Lower lobe of right lung (tissue), 2 donors: ENCODE measurements at regions not wholly inside any gene's neighbourhood (a gene's known extent, or its start where the extent isn't known, plus 50 kb on each side); places are given as distances from the start of the nearest gene placed in this dataset.

Experiments
- ATAC-seq, 2 donors: fragments of 200-7000 bp; cut with Tn5 transposase; one replicate each; pipeline ENCODE4 v1.9.1; 2020 to 2022; ENCODE audit warnings: mild to moderate bottlenecking in 2 of 2, moderate library complexity in 2 of 2
- DNase-seq: peaks from one replicate; pipeline ENCODE4 v3.0.0-alpha.2; 2020
- H3K27ac ChIP-seq: fragments of 200-600 bp; one replicate; pipeline ENCODE4 v1.8.0; 2022
- H3K27me3 ChIP-seq: fragments of 200-600 bp; one replicate; pipeline ENCODE4 v1.8.0; 2022; ENCODE audit warnings: low read depth
- H3K36me3 ChIP-seq: fragments of 200-600 bp; one replicate; pipeline ENCODE4 v1.8.0; 2022; ENCODE audit warnings: mild to moderate bottlenecking
- H3K4me1 ChIP-seq: fragments of 200-600 bp; one replicate; pipeline ENCODE4 v1.8.0; 2022
- H3K4me3 ChIP-seq: fragments of 200-600 bp; one replicate; pipeline ENCODE4 v1.8.0; 2022; ENCODE audit warnings: mild to moderate bottlenecking
- H3K9me3 ChIP-seq: fragments of 200-600 bp; one replicate; pipeline ENCODE4 v1.8.0; 2022
- intact Hi-C: fragments of 100-400 bp; cut with DNase I; formaldehyde crosslinking; loops from one replicate; pipeline ENCODE4 v1.11.0; 2022
- TF ChIP-seq, protein P1 (sequence below): fragments of 200-600 bp; IDR thresholded peaks from one replicate; pipeline ENCODE4 v1.8.0; 2022; ENCODE audit warnings: antibody characterized with exemption, mild to moderate bottlenecking
- donor health status: DM: no; HTN: yes; CAD: no; lungs with severe emphysema.

DNA sequence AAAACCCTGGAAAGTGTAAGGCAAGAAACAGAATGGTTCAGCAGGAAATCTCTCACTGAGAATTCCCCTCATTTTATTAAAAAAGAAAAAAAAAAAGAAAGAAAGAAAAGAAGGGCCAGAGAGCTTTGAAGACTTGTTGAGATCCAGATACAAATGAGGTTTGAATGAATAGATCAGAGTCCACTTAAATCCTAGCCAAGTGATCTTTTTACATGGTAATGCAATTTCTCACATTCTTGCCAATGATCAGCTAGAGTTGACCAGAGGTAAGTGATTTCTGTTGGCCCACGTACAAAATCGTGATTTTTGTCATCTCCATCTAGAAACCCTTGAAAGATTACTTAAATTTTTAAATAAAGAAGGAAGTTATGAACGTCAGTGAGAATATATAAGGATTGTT is 261.5 kb upstream of the PCSK5 start:
- no peak for ATAC-seq
- H3K4me1 ChIP-seq: no peaks in the 10 kb centered on the region
- no peaks in the 10 kb centered on the region for H3K9me3 ChIP-seq
- H3K36me3 ChIP-seq: no peaks in the 10 kb centered on the region
- no peaks in the 10 kb centered on the region for H3K27me3 ChIP-seq
- no peak for DNase-seq
- no peak overlapping the region for H3K4me3 ChIP-seq
- TF ChIP-seq, protein P1, sequence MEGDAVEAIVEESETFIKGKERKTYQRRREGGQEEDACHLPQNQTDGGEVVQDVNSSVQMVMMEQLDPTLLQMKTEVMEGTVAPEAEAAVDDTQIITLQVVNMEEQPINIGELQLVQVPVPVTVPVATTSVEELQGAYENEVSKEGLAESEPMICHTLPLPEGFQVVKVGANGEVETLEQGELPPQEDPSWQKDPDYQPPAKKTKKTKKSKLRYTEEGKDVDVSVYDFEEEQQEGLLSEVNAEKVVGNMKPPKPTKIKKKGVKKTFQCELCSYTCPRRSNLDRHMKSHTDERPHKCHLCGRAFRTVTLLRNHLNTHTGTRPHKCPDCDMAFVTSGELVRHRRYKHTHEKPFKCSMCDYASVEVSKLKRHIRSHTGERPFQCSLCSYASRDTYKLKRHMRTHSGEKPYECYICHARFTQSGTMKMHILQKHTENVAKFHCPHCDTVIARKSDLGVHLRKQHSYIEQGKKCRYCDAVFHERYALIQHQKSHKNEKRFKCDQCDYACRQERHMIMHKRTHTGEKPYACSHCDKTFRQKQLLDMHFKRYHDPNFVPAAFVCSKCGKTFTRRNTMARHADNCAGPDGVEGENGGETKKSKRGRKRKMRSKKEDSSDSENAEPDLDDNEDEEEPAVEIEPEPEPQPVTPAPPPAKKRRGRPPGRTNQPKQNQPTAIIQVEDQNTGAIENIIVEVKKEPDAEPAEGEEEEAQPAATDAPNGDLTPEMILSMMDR: no peak
- intact Hi-C loops: no loop called here
- H3K27ac ChIP-seq: no peak overlapping the region

DNA sequence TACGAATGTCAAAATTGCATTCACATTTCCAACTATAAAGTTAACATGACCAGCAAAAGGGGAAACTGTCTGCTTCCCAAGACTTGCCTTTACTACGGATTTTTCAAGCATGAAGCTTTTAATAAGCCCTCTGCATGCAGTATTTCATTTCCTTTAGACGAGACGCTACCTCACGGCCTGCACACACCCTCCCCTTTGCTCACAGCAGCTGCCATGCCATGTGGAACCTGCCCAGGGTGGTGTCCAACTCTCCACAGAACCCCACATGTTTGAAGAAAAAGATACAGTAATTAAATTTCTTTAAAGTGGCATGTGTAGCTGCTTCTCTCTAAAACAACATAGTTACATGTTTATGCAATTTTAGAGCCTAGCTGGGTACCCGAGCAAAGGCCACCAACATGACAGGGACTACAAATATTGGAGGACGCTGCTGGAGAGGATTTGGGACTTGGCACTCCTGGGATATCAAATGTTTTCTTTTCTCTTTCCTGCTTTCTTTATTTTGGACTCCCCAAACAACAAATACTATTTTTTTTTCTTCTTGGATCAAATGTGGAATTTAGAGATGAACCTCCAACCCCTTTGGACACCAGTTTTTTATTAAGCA is 256.9 kb upstream of the PCSK5 start:
- H3K27me3 ChIP-seq: no peaks in the 10 kb centered on the region
- TF ChIP-seq, protein P1: no peak
- H3K4me3 ChIP-seq: no peak overlapping the region
- no peaks in the 10 kb centered on the region for H3K4me1 ChIP-seq
- intact Hi-C loops: no loop called here
- no peak overlapping the region for H3K27ac ChIP-seq
- ATAC-seq (no peak), DNase-seq (no peak)
- no peaks in the 10 kb centered on the region for H3K36me3 ChIP-seq
- no peaks in the 10 kb centered on the region for H3K9me3 ChIP-seq

DNA sequence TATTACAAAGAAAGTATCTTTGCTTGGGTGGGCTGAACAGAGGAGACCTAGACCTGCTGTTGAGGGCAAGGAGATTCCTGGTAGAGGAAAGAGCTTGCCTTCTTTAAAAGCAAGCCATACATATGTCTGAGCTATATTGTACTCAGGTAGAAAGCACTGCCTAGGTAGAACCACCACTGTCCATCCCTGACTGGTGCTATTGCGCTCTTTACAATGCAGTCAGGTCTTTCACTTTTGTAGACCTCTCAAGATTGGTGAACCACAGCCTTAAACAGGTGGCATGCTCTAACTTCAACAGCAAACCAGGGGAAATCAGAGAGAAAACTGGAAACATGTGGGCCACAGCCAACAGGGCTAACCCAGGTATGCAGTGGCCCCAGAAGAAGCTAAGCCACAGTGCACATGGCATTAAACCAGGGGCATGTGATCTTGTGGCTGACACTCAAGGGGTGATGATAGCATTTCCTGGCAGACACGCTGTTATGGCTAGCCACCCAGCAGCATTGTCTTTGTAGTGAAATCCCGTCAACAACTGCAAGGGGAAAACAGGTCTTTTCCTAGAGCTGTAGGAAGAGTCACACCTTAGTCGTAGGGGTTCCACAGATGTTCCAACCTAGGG is 253.9 kb upstream of the PCSK5 start:
- no peaks in the 10 kb centered on the region for H3K9me3 ChIP-seq
- ATAC-seq: no peak
- no peak for DNase-seq
- no peaks in the 10 kb centered on the region for H3K4me1 ChIP-seq
- no peak overlapping the region for H3K4me3 ChIP-seq
- TF ChIP-seq, protein P1: no peak
- H3K27ac ChIP-seq: no peak overlapping the region
- H3K36me3 ChIP-seq: no peaks in the 10 kb centered on the region
- H3K27me3 ChIP-seq: no peaks in the 10 kb centered on the region
- intact Hi-C loops: no loop called here

DNA sequence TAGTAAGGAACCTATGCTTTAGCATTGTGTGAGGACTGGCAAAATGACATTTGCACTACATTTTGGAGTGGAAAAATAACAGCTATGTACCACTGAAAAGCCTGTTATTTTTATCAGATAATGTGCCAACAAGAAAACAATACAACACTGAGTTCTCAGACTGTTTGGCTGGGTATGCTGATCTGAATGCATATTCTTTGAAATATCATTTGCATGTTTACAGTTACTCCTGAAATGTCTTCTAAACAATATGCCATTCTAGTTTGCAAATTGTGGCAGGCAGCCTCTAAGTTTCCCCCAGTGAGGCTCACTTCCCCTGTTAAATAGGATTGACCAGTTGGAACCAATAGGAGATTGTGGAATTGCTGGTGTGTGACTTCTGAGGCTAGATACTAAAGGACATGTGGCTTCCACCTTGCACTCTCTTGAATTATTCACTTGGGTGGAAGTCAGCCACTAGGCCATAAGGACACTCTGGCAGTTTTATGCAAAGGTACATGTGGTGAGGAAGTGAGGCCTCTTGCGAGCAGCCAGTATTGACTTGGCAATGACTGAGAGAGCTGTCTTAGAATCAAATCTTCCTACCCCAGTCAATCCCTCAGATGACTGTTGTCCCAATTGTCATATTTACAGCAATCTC is 250.4 kb upstream of the PCSK5 start:
- no peaks in the 10 kb centered on the region for H3K36me3 ChIP-seq
- no peaks in the 10 kb centered on the region for H3K9me3 ChIP-seq
- TF ChIP-seq, protein P1: no peak
- H3K27me3 ChIP-seq: no peaks in the 10 kb centered on the region
- no peak overlapping the region for H3K27ac ChIP-seq
- ATAC-seq (no peak), DNase-seq (no peak)
- intact Hi-C loops: no loop called here
- no peaks in the 10 kb centered on the region for H3K4me1 ChIP-seq
- no peak overlapping the region for H3K4me3 ChIP-seq

DNA sequence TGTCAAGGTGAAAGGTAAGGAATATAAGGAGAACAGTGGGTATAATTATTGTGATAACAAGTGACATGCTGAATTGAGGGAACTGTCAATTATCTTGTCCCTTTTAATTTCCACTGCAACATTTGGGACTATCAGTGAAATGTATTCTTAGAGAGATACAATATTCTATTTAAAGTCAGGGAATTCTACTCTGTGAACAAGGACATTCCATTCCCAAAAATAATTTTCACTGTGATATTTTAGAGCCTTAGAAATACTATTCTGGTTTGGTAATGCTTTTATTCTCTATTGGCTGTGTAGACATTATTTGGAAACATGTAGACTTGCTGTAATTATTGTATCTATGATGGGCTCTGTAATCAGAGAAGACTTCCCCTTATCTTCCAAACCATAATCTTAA is 248.0 kb upstream of the PCSK5 start:
- H3K27me3 ChIP-seq: no peaks in the 10 kb centered on the region
- DNase-seq (no peak), ATAC-seq (no peak)
- H3K27ac ChIP-seq: no peak overlapping the region
- H3K4me3 ChIP-seq: no peak overlapping the region
- H3K9me3 ChIP-seq: no peaks in the 10 kb centered on the region
- H3K36me3 ChIP-seq: no peaks in the 10 kb centered on the region
- TF ChIP-seq, protein P1: no peak
- intact Hi-C loops: no loop called here
- no peaks in the 10 kb centered on the region for H3K4me1 ChIP-seq
